C4-2B (cell line): ENCODE measurements at regions not wholly inside any gene's neighbourhood (a gene's known extent, or its start where the extent isn't known, plus 50 kb on each side); places are given as distances from the start of the nearest gene placed in this dataset.

ENCODE experiments used
- CTCF ChIP-seq: fragments of 450-650 bp; conservative IDR thresholded peaks from 2 replicates; pipeline ENCODE4 v1.5.1; 2017; ENCODE audit warnings: mild to moderate bottlenecking
- ZFX ChIP-seq: fragments of 450-650 bp; IDR thresholded peaks from 2 replicates; pipeline ENCODE4 v1.6.1; 2017

GRCh38 chr16:65825191-65825856, 541.2 kb upstream of the CDH5 start:
- TF ChIP-seq CTCF = no peak
- no peak for TF ChIP-seq ZFX
